ENCODE measurements at regions not wholly inside any gene's neighbourhood (a gene's known extent, or its start where the extent isn't known, plus 50 kb on each side); places are given as distances from the start of the nearest gene placed in this dataset.

DNA sequence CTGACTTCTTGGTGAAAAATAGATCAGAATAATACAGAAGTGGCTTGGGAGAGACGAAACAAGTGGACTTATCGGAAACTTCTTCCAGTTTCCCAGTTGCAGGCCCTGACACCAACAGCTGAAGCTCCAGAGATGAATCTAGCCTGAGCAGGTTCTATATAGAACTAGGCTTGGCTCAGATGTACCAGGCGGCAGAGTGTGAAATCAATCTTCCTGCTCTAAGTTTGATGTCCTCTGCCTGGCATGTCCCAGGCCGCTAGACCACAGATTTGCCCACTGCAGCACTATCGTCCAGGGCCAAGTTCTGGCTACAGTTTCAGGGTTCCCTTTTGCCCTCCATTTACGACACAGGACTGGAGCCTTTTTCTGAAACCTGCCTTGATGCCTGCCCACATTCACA lies 91.3 kb upstream of the PLEKHA5 start:
- TF ChIP-seq, protein P1, sequence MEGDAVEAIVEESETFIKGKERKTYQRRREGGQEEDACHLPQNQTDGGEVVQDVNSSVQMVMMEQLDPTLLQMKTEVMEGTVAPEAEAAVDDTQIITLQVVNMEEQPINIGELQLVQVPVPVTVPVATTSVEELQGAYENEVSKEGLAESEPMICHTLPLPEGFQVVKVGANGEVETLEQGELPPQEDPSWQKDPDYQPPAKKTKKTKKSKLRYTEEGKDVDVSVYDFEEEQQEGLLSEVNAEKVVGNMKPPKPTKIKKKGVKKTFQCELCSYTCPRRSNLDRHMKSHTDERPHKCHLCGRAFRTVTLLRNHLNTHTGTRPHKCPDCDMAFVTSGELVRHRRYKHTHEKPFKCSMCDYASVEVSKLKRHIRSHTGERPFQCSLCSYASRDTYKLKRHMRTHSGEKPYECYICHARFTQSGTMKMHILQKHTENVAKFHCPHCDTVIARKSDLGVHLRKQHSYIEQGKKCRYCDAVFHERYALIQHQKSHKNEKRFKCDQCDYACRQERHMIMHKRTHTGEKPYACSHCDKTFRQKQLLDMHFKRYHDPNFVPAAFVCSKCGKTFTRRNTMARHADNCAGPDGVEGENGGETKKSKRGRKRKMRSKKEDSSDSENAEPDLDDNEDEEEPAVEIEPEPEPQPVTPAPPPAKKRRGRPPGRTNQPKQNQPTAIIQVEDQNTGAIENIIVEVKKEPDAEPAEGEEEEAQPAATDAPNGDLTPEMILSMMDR (IDR thresholded peaks at IDR 0.05; ENCODE audit: poor library complexity) = no peak
- no peak for TF ChIP-seq EZH2 (IDR thresholded peaks at IDR 0.05; ENCODE audit: borderline replicate concordance)

All from hepatocyte (in vitro differentiated cells).